NCI-H187 treated with DMSO at 0.1 percent for 48 hours (cell line): ENCODE measurements at regions not wholly inside any gene's neighbourhood (a gene's known extent, or its start where the extent isn't known, plus 50 kb on each side); places are given as distances from the start of the nearest gene placed in this dataset.

Source experiments
- DNase-seq: peaks from one replicate; lab custom pipeline; 2025; lab: John Stamatoyannopoulos, UW

- no peak for DNase-seq
Observed at GRCh38 chr2:193549661-193550060, 1354.9 kb upstream of the TMEFF2 start.

GRCh38 chr2:193542762-193543161 lies 1348.0 kb upstream of the TMEFF2 start:
- no peak for DNase-seq

GRCh38 chr2:193539188-193539587 lies 1344.5 kb upstream of the TMEFF2 start:
- no peak for DNase-seq

GRCh38 chr2:193538061-193538460 lies 1343.3 kb upstream of the TMEFF2 start:
- no peak for DNase-seq

- no peak for DNase-seq
Observed at GRCh38 chr2:193537531-193537930, 1342.8 kb upstream of the TMEFF2 start.

GRCh38 chr2:193528458-193528857 lies 1333.7 kb upstream of the TMEFF2 start:
- no peak for DNase-seq

GRCh38 chr2:193527146-193527545 lies 1332.4 kb upstream of the TMEFF2 start:
- DNase-seq: no peak

- DNase-seq: no peak
Observed at GRCh38 chr2:193523662-193524061, 1328.9 kb upstream of the TMEFF2 start.

GRCh38 chr2:193521523-193521922 lies 1326.8 kb upstream of the TMEFF2 start:
- no peak for DNase-seq

GRCh38 chr2:193520709-193521458 lies 1326.2 kb upstream of the TMEFF2 start:
- no peak for DNase-seq

GRCh38 chr2:193518041-193518817 lies 1323.5 kb upstream of the TMEFF2 start:
- no peak for DNase-seq

- DNase-seq: no peak
Observed at GRCh38 chr2:193517615-193518014, 1322.9 kb upstream of the TMEFF2 start.

GRCh38 chr2:193506035-193506434 lies 1311.3 kb upstream of the TMEFF2 start:
- DNase-seq: no peak

- no peak for DNase-seq
Observed at GRCh38 chr2:193505620-193506019, 1310.9 kb upstream of the TMEFF2 start.

- peak; percentile 11 for DNase-seq
Observed at GRCh38 chr2:193502363-193503035, 1307.8 kb upstream of the TMEFF2 start.

GRCh38 chr2:193496786-193497185 lies 1302.1 kb upstream of the TMEFF2 start:
- DNase-seq: no peak

- no peak for DNase-seq
Observed at GRCh38 chr2:193482557-193482956, 1287.8 kb upstream of the TMEFF2 start.

GRCh38 chr2:193480187-193480586 lies 1285.5 kb upstream of the TMEFF2 start:
- DNase-seq: no peak

- no peak for DNase-seq
Observed at GRCh38 chr2:193476171-193476800, 1281.6 kb upstream of the TMEFF2 start.

- no peak for DNase-seq
Observed at GRCh38 chr2:193475038-193475437, 1280.3 kb upstream of the TMEFF2 start.

GRCh38 chr2:193469251-193469650 lies 1274.5 kb upstream of the TMEFF2 start:
- DNase-seq: no peak

- no peak for DNase-seq
Observed at GRCh38 chr2:193467276-193467987, 1272.7 kb upstream of the TMEFF2 start.
